NCI-H146 treated with DMSO at 0.1 percent for 48 hours (cell line): ENCODE measurements at regions not wholly inside any gene's neighbourhood (a gene's known extent, or its start where the extent isn't known, plus 50 kb on each side); places are given as distances from the start of the nearest gene placed in this dataset.

Experiments used
- DNase-seq: peaks from one replicate; lab custom pipeline; 2025; ENCODE audit not compliant: unreplicated experiment; lab: John Stamatoyannopoulos, UW

GRCh38 chr2:186068139-186068801, 329.7 kb downstream of the FSIP2 start:
- DNase-seq, result no peak

- no peak for DNase-seq
These were observed 331.1 kb downstream of the FSIP2 start for GRCh38 chr2:186069676-186070075.

DNA sequence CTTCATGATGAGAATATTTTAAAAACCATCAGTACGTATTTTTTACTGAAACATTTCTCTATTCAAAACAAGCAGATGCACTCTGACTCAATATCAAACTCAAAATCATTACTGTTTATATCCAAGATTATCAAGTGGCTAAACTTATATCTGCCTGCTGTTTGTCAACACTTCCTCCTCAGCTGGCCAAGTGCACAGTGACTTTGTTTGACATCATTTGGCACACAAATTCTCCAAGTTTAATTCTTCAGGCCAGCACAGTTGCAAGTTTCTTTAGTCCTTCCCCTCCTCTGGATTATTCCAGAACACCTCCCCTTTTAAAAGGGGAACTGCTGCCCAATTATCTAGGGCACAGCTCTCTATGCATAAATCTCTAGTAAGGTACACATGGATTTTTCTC, 346.6 kb downstream of the FSIP2 start:
- no peak for DNase-seq

GRCh38 chr2:186093174-186093573, 354.6 kb downstream of the FSIP2 start:
- DNase-seq, result no peak

DNA sequence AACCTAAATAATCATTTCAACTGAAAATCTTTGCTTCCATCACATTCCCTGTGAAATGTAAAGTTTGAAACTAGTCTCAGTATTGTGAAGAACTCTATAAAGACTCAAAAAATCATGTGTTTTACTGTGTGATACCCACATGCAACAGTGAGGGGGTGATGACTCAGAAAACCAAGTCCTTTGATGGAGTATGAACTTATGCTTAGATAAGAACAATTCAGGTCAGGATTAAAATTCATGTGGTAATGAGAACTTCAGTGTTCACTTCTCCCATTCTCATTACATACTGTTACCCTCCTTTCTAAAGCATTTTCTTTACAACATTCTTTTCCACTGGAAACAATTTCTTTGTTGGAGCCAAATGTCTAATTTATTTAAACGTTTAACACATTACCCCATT, 360.2 kb downstream of the FSIP2 start:
- DNase-seq, result no peak

GRCh38 chr2:186099826-186100225, 361.2 kb downstream of the FSIP2 start:
- DNase-seq, result no peak

- DNase-seq, result no peak
These were observed 362.0 kb downstream of the FSIP2 start for GRCh38 chr2:186100636-186101035.

GRCh38 chr2:186101616-186102015, 363.0 kb downstream of the FSIP2 start:
- DNase-seq, result no peak

DNA sequence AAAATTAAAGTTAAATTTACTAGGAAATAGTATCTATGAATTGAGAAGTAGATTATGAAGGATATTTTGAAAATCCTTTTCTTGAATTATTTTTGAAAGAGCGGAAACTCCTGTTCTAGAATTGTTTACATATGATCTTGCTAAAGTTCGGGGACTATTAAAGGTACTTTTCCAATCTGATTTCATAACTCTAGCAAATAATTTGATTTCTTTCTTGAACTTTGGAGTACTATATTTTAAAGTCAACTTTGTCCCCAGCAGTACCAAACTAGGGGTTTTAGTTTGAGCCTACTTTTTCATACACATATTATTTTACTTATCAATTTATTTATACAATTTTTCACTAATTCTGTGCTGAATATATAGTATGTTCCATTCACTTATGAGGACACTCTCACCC, 364.7 kb downstream of the FSIP2 start:
- no peak for DNase-seq

DNA sequence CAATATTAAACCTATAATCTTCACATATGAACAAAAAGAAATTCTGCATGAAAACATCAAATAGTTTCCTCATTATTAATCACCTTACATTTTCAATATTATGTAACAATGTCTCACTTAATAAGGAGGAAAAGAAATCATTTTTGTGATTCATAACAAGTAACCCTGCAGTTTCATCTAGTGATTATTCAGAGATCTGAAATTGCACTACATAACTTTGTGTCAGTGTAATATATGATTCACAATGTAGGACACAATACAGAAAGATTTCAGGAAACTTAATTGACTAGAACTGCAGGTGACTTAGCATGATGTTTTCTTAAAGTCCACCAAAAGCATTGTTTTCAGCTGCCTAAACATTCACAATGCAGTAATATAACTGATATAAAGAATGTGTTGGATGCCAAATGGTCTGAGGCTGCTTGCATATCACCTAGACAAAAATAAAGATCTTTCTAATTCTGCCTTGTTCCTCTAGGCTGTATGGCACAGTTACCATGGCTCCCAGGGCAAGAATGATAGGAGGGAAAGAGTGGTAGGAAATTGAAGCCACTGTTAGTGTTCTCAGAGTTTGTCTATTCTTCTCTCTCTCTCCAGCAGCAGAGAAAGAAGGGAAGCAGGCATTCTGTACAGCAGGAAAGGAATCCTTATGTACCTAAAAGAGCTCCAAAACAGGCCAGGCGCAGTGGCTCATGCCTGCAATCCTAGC, 366.6 kb downstream of the FSIP2 start:
- no peak for DNase-seq

DNA sequence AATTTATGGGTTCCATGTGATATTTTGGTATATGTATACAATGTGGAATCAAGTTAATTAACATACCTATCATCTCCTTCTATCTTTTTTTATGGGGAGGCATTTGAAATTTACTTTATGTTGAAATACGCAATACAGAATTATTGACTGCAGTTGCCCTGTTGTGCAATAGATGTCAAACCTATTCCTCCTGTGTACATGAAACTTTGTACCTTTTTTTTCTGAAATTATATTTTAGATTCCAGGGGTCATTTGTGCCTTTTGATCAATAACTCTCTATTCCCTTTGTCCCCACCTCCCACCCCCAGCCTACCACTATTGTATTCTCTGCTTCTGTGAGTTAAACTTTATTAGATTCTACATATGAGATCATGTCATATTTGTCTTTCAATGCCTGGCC, 369.9 kb downstream of the FSIP2 start:
- no peak for DNase-seq

- no peak for DNase-seq
These were observed 372.8 kb upstream of the ZC3H15 start for GRCh38 chr2:186113284-186113683.

- DNase-seq, result no peak
These were observed 360.9 kb upstream of the ZC3H15 start for GRCh38 chr2:186125156-186125555.

DNA sequence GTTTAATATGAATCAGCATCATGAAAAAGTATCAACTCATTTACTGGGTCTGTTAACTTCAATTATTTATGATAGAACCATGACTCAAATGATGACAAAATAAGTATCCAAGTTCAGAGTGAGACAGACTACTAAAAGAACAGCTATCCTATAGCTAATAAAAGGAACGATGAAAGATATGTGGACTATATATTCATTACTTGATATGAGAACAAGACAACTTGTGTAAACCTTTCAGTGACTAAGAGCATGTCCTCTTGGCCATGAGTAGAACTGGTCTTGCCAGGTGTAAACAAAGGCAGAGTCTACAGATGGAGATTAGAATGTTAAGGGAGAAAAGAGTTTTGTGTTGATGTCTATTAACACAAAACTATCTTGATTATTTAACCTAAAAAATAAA, 360.4 kb upstream of the ZC3H15 start:
- DNase-seq, result no peak

DNA sequence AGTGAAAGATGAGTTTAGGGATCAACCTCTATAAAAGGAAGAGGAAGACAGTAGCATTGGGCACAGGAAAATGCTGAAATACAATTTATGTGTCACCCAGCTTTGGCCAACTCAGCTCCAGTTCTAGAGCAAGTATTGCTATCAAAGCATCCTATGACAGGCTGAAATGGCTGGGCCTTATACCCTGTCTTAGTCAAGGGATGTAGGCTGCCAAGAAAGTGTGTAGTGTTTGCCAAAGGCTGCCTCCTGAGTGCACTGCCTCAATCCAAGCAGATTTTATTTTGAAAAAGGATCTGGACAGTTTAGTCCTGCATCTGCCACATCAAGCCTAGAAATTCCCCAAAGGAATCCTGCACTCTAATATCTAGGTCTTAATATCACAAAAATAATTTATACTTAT, 359.9 kb upstream of the ZC3H15 start:
- no peak for DNase-seq

DNA sequence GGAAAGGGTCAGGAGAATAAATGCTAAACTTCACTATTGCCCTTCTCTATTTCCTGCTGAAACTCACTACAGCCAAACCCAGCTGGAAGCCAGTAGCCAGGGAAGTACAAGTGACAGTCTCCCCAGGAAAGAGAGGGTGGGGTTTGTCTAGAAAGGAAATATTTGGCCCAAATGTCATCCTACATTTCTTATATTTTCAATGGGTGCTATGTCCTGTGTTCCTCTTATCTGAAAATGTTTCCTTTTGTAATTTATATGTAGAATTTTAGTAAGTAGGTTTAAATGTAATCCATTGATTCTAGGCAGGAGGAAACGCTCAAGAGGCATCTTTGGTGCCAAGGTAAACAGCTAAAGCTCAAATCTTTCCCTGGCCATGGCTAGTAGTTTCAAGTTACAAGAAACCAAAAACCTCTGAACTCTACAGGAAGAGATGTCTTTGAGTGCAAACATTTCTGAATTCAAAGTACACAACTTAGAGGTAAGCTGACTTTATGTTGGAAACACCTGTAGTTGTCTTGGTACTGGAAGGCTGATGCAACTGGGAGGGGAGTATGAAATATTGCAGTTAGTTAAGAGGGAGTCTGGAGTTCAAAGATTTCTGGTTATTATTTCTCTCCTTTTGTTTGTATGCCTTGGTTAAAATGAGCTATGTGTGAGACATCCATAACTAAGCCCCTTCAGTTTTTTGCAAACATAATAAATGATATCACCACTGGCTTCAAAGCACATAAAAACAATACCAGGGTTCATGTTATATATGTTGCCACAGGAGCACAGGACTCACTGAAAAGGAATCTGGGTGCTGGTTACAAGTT, 356.1 kb upstream of the ZC3H15 start:
- peak; percentile 72 for DNase-seq

DNA sequence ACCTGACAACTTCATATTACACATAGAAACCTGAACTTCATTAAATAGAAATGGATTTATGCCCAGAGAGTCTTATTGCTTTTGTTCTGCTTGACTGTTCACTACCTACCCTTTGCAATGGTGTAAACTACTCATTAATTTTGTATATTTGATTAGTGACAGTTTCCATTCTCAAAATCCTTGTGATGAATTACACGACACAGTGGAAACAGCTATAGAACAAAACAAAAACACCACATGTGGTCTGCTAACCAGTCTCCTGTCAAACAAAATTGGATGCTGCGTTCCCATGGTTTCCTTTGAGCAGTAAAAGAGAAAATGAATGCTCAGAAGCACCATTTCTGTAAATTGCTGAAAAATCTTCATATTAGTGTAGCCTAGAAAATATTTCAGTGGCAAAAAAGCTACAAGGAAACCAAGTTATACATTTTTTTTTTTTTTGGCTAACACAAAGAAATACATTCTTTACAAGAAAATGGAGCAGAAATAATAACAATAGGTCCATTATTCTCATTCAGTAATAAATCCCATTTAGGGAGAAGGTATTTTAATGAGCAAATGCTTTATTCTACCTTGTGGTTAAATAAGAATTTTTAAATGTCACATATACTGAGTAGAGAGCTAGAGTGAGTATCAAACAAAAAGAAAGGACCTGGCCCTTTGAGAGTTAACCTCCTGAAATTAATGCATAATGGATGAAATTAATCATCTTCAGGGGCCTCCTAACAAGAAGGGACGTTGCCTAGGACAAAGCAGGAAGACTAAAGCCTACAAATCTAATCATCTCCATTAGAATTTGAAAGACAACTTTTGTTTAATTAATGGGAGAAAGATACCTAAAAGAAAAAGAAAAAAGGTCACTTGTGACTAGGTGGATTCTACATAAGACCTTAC, 355.1 kb upstream of the ZC3H15 start:
- DNase-seq, result peak; percentile 95

GRCh38 chr2:186135686-186136085, 350.4 kb upstream of the ZC3H15 start:
- no peak for DNase-seq

GRCh38 chr2:186136860-186137259, 349.2 kb upstream of the ZC3H15 start:
- no peak for DNase-seq

- no peak for DNase-seq
These were observed 347.2 kb upstream of the ZC3H15 start for GRCh38 chr2:186138845-186139244.

GRCh38 chr2:186159101-186159500, 327.0 kb upstream of the ZC3H15 start:
- no peak for DNase-seq
